ENCODE measurements at regions not wholly inside any gene's neighbourhood (a gene's known extent, or its start where the extent isn't known, plus 50 kb on each side); places are given as distances from the start of the nearest gene placed in this dataset.

DNA sequence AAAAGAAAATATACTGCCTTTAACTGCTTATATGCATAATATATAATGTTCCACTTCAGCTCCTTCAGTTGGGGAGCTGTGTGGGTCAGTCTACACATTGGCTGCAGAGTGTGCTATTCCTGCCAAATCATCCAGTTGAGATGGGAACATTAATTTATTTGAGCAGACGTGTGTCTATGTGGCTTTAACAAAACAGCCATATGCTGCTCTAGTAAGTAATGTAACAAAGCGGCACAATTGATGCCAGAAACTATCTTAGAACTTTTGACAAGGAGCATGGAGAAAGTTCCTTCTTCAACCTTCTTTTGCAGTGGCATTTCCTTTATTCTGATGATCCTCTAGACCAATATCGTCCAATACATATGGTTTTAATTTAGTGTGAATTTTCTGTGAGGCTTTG is 285.9 kb upstream of the C1orf87 start:
- TF ChIP-seq, protein P1, sequence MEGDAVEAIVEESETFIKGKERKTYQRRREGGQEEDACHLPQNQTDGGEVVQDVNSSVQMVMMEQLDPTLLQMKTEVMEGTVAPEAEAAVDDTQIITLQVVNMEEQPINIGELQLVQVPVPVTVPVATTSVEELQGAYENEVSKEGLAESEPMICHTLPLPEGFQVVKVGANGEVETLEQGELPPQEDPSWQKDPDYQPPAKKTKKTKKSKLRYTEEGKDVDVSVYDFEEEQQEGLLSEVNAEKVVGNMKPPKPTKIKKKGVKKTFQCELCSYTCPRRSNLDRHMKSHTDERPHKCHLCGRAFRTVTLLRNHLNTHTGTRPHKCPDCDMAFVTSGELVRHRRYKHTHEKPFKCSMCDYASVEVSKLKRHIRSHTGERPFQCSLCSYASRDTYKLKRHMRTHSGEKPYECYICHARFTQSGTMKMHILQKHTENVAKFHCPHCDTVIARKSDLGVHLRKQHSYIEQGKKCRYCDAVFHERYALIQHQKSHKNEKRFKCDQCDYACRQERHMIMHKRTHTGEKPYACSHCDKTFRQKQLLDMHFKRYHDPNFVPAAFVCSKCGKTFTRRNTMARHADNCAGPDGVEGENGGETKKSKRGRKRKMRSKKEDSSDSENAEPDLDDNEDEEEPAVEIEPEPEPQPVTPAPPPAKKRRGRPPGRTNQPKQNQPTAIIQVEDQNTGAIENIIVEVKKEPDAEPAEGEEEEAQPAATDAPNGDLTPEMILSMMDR (conservative IDR thresholded peaks at IDR 0.05; ENCODE audit: low read depth), result no peak
- H3K27ac ChIP-seq, result no peak overlapping the region
- ChIA-PET CTCF (no interaction called here), POLR2A (ENCODE audit: low non-redundant PET) (no interaction called here)
- no peak for DNase-seq (ENCODE audit: low spot score)

DNA sequence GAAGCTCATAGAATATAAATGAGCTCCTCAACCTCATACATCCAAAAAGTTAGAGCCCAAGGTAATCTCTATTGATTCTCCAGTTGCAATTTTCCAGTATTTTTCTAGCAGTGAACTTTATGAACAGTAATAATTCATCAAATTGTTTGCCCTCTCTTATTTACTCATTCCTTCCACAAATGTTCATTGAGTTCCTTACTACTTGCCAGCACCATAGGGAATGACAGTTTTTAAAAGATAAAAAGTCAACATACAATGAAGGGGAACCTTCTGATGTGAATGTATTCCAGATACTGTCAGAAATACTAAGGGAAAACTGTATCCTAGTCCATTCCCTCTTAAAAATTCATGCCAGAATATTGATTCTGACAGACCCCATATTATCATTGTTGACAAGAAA is 277.0 kb upstream of the C1orf87 start:
- TF ChIP-seq, protein P1 (conservative IDR thresholded peaks at IDR 0.05; ENCODE audit: low read depth), result no peak
- no peak for DNase-seq (ENCODE audit: low spot score)
- CTCF ChIA-PET, result no interaction called here
- no peak overlapping the region for H3K27ac ChIP-seq
- POLR2A ChIA-PET (ENCODE audit: low non-redundant PET), result no interaction called here

DNA sequence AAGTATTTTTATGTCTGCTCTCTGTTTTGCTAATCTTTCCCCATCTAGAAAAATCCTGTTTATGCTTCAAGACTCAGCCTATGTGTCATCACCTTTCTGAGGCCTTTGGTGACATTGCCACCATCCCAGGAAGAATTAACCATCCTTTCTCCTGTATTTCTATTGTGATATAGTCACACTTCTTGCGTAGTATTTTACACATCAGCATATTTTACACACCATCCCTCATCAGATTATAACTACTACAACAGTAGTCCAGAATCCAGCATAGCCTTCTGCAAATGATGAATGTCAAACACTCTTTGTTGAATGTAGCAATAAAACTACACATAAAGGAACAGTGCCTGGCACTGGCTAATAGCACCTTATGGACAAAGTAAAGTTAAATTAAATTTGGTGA is 275.3 kb upstream of the C1orf87 start:
- CTCF ChIA-PET, result no interaction called here
- POLR2A ChIA-PET (ENCODE audit: low non-redundant PET), result no interaction called here
- no peak overlapping the region for H3K27ac ChIP-seq
- DNase-seq (ENCODE audit: low spot score), result no peak
- TF ChIP-seq, protein P1 (conservative IDR thresholded peaks at IDR 0.05; ENCODE audit: low read depth), result no peak

DNA sequence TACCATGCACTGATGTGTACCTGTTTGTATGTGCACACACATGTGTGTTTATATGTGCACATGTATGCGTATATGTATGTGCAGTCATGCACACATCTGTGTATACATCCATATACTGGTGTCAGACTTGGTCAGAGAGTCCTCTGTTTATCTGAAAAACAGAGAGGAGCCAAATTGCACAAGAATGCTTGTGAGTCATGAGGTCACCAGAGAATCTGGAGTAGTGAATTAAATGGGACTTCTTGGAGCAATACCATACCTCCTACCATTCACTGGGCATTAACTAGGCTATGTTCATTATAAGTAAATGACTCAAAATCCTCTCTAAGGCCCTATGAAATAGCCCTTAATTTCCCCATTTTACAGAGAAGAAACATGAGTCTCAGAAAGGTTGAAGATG is 272.1 kb upstream of the C1orf87 start:
- POLR2A ChIA-PET (ENCODE audit: low non-redundant PET), result no interaction called here
- no peak for DNase-seq (ENCODE audit: low spot score)
- TF ChIP-seq, protein P1 (conservative IDR thresholded peaks at IDR 0.05; ENCODE audit: low read depth), result no peak
- CTCF ChIA-PET, result no interaction called here
- H3K27ac ChIP-seq, result no peak overlapping the region

DNA sequence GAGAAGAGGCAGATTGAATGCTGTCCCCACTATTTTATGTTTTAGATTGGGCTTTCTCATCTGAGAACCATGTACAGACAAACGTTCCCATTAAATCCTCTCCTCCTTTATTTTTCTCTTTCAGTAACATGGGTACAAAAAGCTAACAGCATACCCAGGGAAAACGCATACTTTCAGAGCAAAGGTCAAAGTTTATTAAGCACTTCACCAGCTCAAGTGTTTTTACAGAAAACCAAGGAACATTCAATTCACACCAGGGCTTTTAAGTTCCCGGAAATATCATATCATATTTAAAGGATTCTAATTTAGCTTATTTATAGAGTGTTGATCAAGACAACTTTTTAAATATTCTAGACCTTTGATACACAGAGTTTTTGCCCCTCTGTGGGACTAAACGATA is 271.5 kb upstream of the C1orf87 start:
- TF ChIP-seq, protein P1 (conservative IDR thresholded peaks at IDR 0.05; ENCODE audit: low read depth), result no peak

DNA sequence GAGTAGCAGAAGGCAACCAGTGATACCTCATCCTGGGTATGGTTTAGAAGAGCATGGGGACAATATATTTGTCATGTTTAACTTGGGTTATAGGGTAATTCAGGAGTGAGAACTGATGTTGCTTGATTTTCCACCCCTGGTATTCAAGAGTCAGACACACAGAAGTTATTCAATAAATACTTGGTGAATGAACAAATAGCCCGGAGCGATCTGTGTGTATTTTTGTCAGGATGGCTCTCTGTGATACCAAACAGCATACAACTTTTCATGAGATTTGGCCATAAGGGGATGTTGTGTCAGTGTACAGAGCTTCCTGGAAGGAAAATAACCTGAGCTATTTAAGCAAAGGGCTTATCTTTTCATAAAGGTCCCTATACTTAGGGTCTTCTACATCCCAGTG is 270.2 kb upstream of the C1orf87 start:
- H3K27ac ChIP-seq, result no peak overlapping the region
- ChIA-PET POLR2A (ENCODE audit: low non-redundant PET) (no interaction called here), CTCF (no interaction called here)
- no peak for DNase-seq (ENCODE audit: low spot score)
- TF ChIP-seq, protein P1 (conservative IDR thresholded peaks at IDR 0.05; ENCODE audit: low read depth), result no peak

More for the DNA sequence above, 271.5 kb upstream of the C1orf87 start:
- no peak for DNase-seq (ENCODE audit: low spot score)
- ChIA-PET POLR2A (ENCODE audit: low non-redundant PET) (no interaction called here), CTCF (no interaction called here)
- no peak overlapping the region for H3K27ac ChIP-seq

DNA sequence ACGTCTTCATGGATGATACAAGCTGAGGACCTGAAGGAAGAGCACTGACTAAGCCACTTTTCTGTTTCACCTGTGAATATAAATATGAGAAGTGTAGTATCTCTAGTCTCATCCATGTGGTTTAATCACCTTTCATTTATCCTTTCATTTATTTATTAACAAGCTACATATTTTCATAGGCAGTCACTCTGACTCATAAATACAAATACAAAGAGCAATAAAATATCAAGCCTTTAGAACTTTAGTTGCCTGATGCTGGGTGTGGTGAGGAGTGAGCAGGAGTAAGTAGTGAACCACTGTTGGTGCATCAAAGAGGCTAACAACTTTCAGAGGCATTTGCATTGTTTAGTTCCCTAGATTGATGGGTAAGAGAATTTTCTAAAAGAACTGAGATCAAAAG is 269.0 kb upstream of the C1orf87 start:
- DNase-seq (ENCODE audit: low spot score), result no peak
- H3K27ac ChIP-seq, result no peak overlapping the region
- ChIA-PET POLR2A (ENCODE audit: low non-redundant PET) (no interaction called here), CTCF (interaction anchor here (0.6 kb wide), 1 partner anchor 211 kb away, joined by 8 read pairs; no protein-coding TSS in a partner anchor)
- TF ChIP-seq, protein P1 (conservative IDR thresholded peaks at IDR 0.05; ENCODE audit: low read depth), result no peak
